ENCODE measurements at regions not wholly inside any gene's neighbourhood (a gene's known extent, or its start where the extent isn't known, plus 50 kb on each side); places are given as distances from the start of the nearest gene placed in this dataset.

DNA sequence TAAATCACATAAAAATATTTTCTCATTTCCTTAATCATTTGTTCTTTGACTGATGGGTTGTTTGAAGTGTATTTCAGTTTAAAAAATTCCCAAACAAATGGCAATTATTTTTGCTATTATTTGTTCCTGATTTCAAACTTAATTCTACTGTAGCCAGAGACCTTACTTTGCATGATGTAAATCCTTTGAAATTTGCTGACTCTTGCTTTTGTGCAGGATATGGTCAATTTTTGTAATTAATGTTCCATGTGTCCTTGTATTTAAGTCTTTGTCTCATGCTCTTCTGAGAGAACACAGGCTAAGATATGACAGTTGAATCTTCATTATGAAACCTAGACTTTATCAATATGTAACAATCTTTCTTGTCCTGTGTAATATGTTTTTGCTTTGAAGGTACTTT, 295.0 kb upstream of the CHD6 start:
- no peaks in the 10 kb centered on the region for H3K36me3 Mint-ChIP-seq
- H3K4me3 Mint-ChIP-seq: no peak overlapping the region
- peaks cover 5% of the 10 kb centered on the region for H3K9me3 Mint-ChIP-seq
- H3K4me1 Mint-ChIP-seq: no peaks in the 10 kb centered on the region
- H3K27ac Mint-ChIP-seq: no peak overlapping the region
- H3K27me3 Mint-ChIP-seq: peaks cover 31% of the 10 kb centered on the region
- no peak for DNase-seq

DNA sequence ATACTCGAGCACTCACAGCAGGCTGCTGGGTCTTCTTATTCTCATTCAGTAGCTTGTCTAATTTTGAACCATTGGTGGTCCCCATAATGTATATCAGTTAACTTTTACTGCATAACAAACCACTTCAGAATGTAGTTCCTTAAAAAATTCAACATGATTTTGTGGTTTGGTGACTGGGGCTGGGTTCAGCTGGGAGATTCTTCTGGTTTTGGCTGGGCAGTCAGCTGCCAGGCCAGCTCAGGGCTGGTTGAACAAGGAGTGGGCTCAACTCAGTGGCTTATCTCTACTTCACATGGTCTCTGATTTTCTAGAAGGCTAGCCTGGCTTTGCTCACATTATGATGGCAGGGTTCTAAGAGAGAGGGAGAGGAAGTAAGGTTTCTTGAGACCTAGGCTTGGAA, 292.4 kb upstream of the CHD6 start:
- H3K9me3 Mint-ChIP-seq: peaks cover 5% of the 10 kb centered on the region
- DNase-seq: no peak
- H3K27ac Mint-ChIP-seq: no peak overlapping the region
- no peaks in the 10 kb centered on the region for H3K4me1 Mint-ChIP-seq
- no peaks in the 10 kb centered on the region for H3K36me3 Mint-ChIP-seq
- H3K4me3 Mint-ChIP-seq: no peak overlapping the region
- peaks cover 17% of the 10 kb centered on the region for H3K27me3 Mint-ChIP-seq

DNA sequence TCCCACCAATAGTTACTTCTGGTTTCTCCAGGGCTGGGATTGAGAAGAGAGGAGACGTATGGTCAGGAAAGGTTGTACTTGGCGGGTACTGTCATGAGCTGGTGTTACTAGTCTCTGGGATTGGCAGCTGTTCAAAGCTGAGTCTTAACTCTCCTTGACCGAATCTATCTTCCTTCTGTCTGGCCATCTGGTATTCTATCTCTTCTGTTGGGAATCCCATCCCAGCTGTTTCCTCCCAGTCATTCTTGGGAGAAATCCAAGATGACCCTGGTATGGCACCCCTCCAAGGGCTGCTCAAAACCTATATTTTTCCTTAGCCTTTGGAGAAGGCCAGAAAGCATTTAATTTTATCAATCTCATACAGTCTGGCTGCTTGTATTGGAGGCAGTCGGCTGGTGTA, 287.0 kb upstream of the CHD6 start:
- no peak for DNase-seq
- Mint-ChIP-seq H3K27ac (no peak overlapping the region), H3K4me1 (no peaks in the 10 kb centered on the region), H3K9me3 (peaks cover 1% of the 10 kb centered on the region), H3K27me3 (no peaks in the 10 kb centered on the region), H3K36me3 (no peaks in the 10 kb centered on the region), H3K4me3 (no peak overlapping the region)

DNA sequence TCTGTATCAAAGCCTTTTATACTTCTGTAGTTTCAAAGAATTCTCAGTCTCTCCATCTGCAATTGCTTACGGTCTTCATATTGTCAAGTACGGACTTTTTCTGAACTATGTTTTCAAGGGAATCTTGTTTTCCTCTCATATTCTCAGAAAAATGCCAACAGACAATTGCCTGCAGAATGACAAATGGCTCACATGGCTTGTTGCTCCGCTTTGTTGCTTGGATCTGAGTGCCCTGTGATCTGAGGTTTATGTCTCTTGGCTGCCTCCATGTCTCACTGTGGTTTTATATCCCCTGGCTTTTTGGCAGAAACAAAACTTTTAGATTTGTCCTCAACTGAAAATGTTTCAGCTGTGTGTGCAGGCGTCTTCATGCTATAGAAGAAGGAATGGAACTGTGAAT, 285.4 kb upstream of the CHD6 start:
- Mint-ChIP-seq H3K27me3 (no peaks in the 10 kb centered on the region), H3K36me3 (no peaks in the 10 kb centered on the region), H3K27ac (no peak overlapping the region), H3K4me3 (no peak overlapping the region), H3K9me3 (no peaks in the 10 kb centered on the region), H3K4me1 (no peaks in the 10 kb centered on the region)
- DNase-seq: no peak

DNA sequence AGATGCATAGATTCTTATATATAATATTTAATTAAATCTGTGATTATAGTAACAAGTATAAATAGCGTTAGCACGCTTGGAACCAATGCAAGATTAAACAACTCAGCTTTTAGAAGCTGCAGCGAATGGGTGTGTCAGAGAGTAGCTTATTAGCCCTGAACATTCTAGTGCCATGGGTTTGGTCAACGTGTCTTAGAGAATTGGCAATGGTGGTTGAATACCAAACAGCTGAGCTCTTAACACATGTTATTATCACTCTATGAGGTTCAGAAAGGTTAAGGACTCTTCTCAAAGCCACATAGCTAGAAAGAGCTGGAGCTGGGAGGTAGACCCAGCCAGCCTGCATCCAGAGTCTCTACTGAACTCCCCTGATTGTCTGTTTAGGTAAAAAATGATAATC, 284.2 kb upstream of the CHD6 start:
- Mint-ChIP-seq H3K4me3 (no peak overlapping the region), H3K4me1 (no peaks in the 10 kb centered on the region), H3K27ac (no peak overlapping the region), H3K36me3 (no peaks in the 10 kb centered on the region), H3K27me3 (no peaks in the 10 kb centered on the region), H3K9me3 (no peaks in the 10 kb centered on the region)
- no peak for DNase-seq

DNA sequence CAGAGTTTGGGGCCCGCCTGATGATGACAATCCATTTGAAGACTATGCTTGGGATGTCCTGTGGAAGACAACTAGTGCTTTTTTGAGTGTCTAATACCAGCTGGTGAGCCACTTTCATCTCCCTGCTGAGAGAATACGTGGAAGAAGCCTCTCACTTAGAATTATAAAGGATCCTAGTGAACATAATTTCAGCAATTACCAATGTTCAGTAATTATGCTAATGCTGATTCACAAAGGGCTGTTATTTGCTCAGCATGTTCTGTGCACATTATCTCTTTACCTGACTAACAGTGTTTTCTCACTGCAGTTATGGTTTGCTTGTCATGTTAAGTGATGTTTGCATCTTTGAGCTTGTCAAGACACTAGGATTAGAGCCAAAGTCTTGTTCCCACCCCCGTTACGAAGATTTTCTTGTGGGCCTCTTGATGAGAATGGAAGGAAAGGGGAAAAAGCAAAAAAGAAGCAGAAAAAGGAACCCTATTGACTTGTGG, 282.1 kb upstream of the CHD6 start:
- Mint-ChIP-seq H3K27me3 (peaks cover 4% of the 10 kb centered on the region), H3K4me3 (no peak overlapping the region)
- DNase-seq: no peak

DNA sequence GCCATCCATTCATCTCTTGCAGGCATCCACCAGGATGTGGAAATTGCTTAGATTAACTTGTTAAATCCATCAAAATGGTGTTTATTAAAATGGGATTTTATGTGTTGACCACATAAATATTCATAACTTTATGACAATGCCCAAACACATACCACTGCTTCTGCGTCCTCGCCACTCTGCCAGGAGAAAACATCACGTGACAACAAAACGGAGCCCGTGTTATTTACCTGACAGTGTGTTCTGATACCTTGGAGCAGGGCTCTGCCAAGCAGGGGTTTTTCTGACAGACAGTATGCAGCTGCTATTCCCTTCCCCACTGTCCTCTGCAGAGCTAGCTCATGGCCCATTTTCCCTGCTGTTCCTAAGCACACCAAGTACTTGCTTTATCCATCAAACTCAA, 279.5 kb upstream of the CHD6 start:
- peaks cover 9% of the 10 kb centered on the region for H3K27me3 Mint-ChIP-seq
- no peak for DNase-seq
- no peaks in the 10 kb centered on the region for H3K36me3 Mint-ChIP-seq
- H3K4me3 Mint-ChIP-seq: no peak overlapping the region
- H3K4me1 Mint-ChIP-seq: no peaks in the 10 kb centered on the region
- peaks cover 2% of the 10 kb centered on the region for H3K9me3 Mint-ChIP-seq
- no peak overlapping the region for H3K27ac Mint-ChIP-seq

More for the DNA sequence above, 282.1 kb upstream of the CHD6 start:
- no peaks in the 10 kb centered on the region for H3K4me1 Mint-ChIP-seq
- H3K9me3 Mint-ChIP-seq: no peaks in the 10 kb centered on the region
- no peak overlapping the region for H3K27ac Mint-ChIP-seq
- no peaks in the 10 kb centered on the region for H3K36me3 Mint-ChIP-seq

DNA sequence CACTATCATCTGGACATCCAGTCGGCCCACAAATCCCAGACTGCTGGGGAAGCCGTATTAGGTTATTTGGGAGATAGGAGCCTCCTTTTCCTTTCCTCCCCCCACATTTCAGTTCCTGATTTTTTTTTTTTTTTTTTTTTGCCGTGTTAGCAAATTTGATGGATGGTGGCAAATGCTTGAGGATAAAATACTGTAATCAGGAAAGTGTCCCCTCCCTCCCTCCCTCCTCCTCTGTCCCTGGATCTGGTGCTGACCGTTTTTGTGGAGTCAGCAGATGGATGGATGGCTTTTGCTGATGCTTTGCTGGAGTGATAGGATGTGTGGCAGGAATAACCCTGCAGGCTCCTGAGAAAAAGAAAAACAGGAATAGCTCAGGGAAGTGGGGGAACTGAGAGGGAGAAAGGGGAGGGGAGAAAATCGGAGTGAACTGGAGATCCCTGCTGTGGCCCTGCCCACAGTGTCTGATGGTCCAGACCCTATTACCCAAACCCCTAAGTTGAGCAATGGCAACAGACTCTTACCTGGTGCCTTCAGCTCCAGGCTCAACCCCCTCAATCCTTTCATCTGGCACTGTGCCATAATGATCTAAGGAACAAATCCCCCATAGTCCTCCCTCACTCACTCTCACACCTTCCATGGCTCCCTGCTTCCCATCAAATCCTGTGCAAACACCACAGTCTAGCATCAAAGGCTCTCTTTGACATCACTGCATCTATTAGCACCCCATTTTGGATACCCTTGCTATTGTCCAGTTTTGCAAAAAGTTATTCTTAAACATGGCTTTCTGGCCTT, 277.3 kb upstream of the CHD6 start:
- no peak overlapping the region for H3K27ac Mint-ChIP-seq
- H3K4me3 Mint-ChIP-seq: no peak overlapping the region
- H3K36me3 Mint-ChIP-seq: no peaks in the 10 kb centered on the region
- H3K27me3 Mint-ChIP-seq: peaks cover 9% of the 10 kb centered on the region
- no peak for DNase-seq
- H3K4me1 Mint-ChIP-seq: no peaks in the 10 kb centered on the region
- peaks cover 2% of the 10 kb centered on the region for H3K9me3 Mint-ChIP-seq

DNA sequence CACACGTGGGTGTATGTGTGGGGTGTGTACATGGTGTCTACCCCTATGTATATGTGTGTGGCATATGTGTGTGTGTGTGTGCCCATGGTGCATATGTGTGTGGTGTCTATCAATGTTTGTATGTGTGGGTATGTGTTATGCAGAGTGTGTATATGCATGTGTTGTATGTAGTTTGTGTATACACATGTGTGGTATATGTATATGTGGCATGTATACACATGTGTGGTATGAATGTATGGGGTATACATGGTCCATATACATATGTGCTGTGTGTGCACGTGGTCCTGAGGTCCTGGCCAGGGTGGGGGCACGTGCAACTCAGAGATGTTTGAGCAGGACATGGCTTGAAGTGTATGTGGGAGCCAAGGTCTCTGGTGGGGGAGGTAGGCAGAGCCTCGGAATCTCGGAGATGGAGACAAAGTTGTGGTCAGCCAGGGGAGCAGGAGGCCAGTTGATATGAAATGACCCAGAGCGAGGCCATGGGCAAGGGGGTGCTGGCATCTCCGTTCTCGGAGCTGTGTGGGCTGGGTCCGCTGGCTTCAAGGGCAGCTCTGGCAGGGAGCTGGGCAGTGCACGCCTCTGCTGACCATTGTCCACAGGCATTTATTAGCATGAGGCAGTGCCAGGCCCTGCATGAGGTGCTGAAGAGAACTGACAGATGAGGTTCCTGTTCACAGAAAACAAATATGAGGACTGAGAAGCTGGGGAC, 276.2 kb upstream of the CHD6 start:
- no peak for DNase-seq
- H3K4me1 Mint-ChIP-seq: no peaks in the 10 kb centered on the region
- no peak overlapping the region for H3K27ac Mint-ChIP-seq
- H3K4me3 Mint-ChIP-seq: no peak overlapping the region
- H3K27me3 Mint-ChIP-seq: peaks cover 9% of the 10 kb centered on the region
- H3K36me3 Mint-ChIP-seq: no peaks in the 10 kb centered on the region
- peaks cover 2% of the 10 kb centered on the region for H3K9me3 Mint-ChIP-seq

DNA sequence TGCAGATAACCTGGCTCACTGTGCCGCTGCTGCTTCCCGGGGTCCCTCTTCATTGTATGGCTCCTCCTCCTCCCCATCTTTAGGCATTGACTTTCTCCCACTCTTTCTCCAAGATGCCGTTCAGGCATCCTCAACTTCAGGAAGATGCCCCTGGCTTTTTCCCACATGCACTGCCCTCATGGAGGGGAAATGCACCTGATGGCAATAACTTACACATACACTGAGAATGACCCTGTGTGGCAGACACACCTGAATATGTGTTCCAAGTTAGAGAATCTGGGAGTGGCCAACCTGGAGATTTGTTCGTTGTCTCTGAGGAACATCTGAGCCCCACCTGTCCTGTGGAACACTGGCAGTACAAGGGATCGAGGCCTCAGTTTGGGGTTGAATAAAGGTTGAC, 273.9 kb upstream of the CHD6 start:
- Mint-ChIP-seq H3K4me3 (no peak overlapping the region), H3K36me3 (no peaks in the 10 kb centered on the region), H3K27ac (no peak overlapping the region), H3K4me1 (no peaks in the 10 kb centered on the region), H3K27me3 (peaks cover 9% of the 10 kb centered on the region), H3K9me3 (peaks cover 2% of the 10 kb centered on the region)
- no peak for DNase-seq

DNA sequence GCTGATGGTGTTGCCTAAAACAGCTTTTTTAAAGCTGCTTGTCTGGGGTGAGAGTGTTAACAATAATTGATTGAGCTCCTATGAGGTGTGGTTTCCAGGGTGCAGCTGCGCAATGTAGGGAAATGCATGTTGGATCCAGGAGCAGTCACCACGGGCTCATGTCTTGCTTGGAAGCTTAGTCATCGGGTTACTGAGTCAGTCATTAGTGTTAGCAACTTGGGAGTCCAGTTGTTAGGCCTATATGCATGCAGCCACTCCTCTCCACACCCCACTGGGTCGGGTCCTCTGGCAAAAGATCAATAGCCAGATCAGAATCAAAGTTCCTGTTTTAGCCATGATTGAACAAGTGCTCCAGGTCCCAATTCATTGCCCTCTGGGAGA, 271.7 kb upstream of the CHD6 start:
- no peaks in the 10 kb centered on the region for H3K4me1 Mint-ChIP-seq
- no peaks in the 10 kb centered on the region for H3K36me3 Mint-ChIP-seq
- H3K27ac Mint-ChIP-seq: no peak overlapping the region
- peaks cover 2% of the 10 kb centered on the region for H3K9me3 Mint-ChIP-seq
- H3K27me3 Mint-ChIP-seq: peaks cover 6% of the 10 kb centered on the region
- no peak for DNase-seq
- no peak overlapping the region for H3K4me3 Mint-ChIP-seq

DNA sequence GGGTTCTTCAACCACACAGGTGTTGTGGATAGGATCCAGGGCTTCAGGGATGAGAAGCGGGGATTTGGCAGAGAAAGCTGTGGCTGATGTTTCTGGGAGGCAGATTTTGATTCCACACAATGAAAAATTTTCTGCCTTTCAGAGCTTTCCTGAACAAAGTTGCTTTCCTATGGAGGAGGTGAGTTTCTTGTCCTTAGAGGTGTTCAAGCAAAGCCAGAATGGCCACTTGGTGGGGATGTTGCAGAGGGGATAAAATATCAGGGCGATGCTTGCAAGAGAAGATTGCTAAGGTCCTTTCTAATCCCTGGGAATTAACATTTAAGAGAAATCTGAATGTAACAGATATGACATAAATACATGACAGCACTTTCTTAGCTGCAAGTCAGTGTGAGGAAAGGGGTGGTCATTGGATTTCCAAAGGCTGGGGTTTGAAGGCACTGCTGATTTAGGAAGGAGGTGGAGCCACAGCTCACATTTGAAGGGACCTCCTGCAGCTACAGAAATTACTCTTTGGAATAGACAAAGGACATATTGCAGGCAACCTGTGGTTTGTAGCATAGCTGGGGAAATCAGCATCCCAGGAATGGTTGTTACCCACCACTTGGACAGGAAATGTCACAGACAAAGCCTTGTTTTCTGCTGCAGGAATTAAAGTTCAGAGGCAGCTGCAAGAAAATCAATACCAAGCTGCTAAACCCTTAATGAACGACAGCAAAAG, 271.1 kb upstream of the CHD6 start:
- no peak for DNase-seq
- Mint-ChIP-seq H3K36me3 (no peaks in the 10 kb centered on the region), H3K4me3 (no peak overlapping the region), H3K9me3 (peaks cover under 1% of the 10 kb centered on the region), H3K4me1 (no peaks in the 10 kb centered on the region), H3K27ac (no peak overlapping the region), H3K27me3 (peaks cover 2% of the 10 kb centered on the region)

DNA sequence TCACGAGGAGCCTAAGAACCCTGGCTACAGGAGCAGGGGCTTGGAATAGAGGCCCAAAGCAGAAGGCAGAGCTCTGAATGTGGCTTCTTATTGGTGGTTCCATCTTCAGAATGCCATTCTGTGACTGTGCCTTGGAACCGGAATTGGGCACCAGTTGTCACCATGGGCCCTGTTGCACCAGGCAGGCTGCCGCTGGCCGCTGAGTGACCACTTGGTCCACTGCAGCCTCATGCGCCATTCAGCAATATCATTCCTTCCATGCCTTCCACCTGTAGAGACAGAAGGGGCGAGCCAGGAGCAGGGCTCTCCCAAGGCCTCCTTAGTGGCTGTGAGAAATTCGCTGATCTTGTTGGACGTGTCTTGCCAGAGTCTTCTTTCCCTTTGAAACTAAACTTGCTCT, 270.3 kb upstream of the CHD6 start:
- H3K4me3 Mint-ChIP-seq: no peak overlapping the region
- no peaks in the 10 kb centered on the region for H3K36me3 Mint-ChIP-seq
- no peaks in the 10 kb centered on the region for H3K9me3 Mint-ChIP-seq

DNA sequence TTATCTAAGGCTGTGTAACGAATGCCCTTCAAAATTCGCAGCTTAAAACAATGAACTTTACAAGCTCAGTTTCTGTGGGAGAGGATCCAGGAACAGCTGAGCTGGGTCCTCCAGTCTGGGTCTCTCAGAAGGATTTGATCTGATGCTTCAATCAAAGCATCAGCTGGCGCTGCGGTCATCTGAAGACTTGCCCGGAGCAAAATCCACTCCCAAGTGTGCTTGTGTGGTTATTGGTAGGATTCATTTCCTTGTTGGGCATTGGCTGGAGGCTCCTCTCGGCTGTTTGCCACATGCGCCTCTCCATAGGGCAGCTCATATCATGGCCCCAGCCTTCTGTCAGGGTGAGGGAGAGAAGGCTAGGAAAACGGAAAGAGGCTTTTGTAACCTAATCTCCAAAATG, 269.3 kb upstream of the CHD6 start:
- no peak for DNase-seq
- Mint-ChIP-seq H3K4me1 (no peaks in the 10 kb centered on the region), H3K36me3 (no peaks in the 10 kb centered on the region), H3K27ac (no peak overlapping the region), H3K27me3 (peaks cover 6% of the 10 kb centered on the region), H3K4me3 (no peak overlapping the region), H3K9me3 (no peaks in the 10 kb centered on the region)

More for the DNA sequence above, 270.3 kb upstream of the CHD6 start:
- Mint-ChIP-seq H3K27ac (no peak overlapping the region), H3K4me1 (no peaks in the 10 kb centered on the region), H3K27me3 (peaks cover 4% of the 10 kb centered on the region)
- DNase-seq: no peak

DNA sequence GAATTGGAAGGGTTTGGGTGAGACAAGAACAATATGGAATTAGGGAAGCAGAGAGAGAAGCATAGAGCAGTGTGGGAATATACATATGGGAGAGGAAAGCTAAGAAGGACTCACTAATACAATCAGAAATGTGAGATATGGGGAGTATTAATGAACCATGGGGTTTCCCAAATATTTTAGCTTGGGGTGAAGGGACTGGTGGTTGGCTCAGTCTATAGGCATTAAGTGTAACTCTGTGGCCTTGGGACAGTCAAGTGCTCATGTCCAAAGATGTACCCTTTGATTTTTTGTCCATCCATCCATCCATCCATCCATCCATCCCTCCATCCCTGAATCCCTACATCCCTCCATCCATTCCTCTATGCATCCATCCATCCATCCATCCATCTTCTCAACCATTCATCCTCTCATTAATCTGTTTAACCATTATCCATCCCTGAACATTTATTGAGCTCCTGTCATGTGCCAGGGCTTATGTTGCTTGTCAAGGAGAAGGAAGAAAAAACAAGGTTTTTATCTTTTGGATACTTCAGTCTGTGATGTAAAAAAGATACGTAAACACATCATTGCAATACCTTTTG, 263.4 kb upstream of the CHD6 start:
- H3K9me3 Mint-ChIP-seq: no peaks in the 10 kb centered on the region
- no peaks in the 10 kb centered on the region for H3K36me3 Mint-ChIP-seq
- H3K4me1 Mint-ChIP-seq: no peaks in the 10 kb centered on the region
- no peak overlapping the region for H3K4me3 Mint-ChIP-seq
- no peak overlapping the region for H3K27ac Mint-ChIP-seq
- DNase-seq: no peak
- H3K27me3 Mint-ChIP-seq: peaks cover 13% of the 10 kb centered on the region

Measured in activated naive CD8-positive, alpha-beta T cell treated with anti-CD3 and anti-CD28 coated beads for 36 hours (primary cell).